Trophoblast cell (in vitro differentiated cells and primary cell): ENCODE measurements at regions not wholly inside any gene's neighbourhood (a gene's known extent, or its start where the extent isn't known, plus 50 kb on each side); places are given as distances from the start of the nearest gene placed in this dataset.

ENCODE experiments used
- DNase-seq, 2 donors: peaks; one replicate each; pipeline ENCODE4 v3.0.0-alpha.2; 2016
- H2AFZ ChIP-seq: 2 replicates; pipeline ENCODE4 v1.6.1; 2013; ENCODE audit warnings: low read length, moderate library complexity, mild to moderate bottlenecking; ENCODE audit not compliant: insufficient read depth, poor library complexity
- H2AK5ac ChIP-seq: 2 replicates; pipeline ENCODE4 v1.6.1; 2013; ENCODE audit warnings: mild to moderate bottlenecking, low read length
- H2BK120ac ChIP-seq: 2 replicates; pipeline ENCODE4 v1.6.1; 2013; ENCODE audit warnings: low read length, mild to moderate bottlenecking, moderate library complexity; ENCODE audit not compliant: insufficient read depth, poor library complexity
- H2BK12ac ChIP-seq: 2 replicates; pipeline ENCODE4 v1.6.1; 2013; ENCODE audit warnings: mild to moderate bottlenecking, low read length, moderate library complexity
- H2BK5ac ChIP-seq: 2 replicates; pipeline ENCODE4 v1.6.1; 2013; ENCODE audit warnings: low read length, low read depth, moderate library complexity, mild to moderate bottlenecking; ENCODE audit not compliant: poor library complexity
- H3K14ac ChIP-seq: 2 replicates; pipeline ENCODE4 v1.6.1; 2013; ENCODE audit warnings: mild to moderate bottlenecking, low read length
- H3K18ac ChIP-seq: 2 replicates; pipeline ENCODE4 v1.6.1; 2013; ENCODE audit warnings: mild to moderate bottlenecking, low read length
- H3K23ac ChIP-seq: 2 replicates; pipeline ENCODE4 v1.6.1; 2013; ENCODE audit warnings: low read length
- H3K27ac ChIP-seq: 2 replicates; pipeline ENCODE4 v1.5.1; 2013; ENCODE audit warnings: low read depth, mild to moderate bottlenecking, inconsistent platforms, low read length, moderate library complexity
- H3K27me3 ChIP-seq: 2 replicates; pipeline ENCODE4 v1.6.1; 2013; ENCODE audit warnings: inconsistent platforms, mild to moderate bottlenecking, low read length, moderate library complexity; ENCODE audit not compliant: insufficient read depth
- H3K36me3 ChIP-seq, 2 experiments: 1 replicate in 1 of 2; 2 replicates in 1 of 2; pipeline ENCODE4 v1.6.1; 2013; ENCODE audit warnings: low read length in 2 of 2, mild to moderate bottlenecking in 2 of 2, moderate library complexity in 1 of 2; ENCODE audit not compliant: insufficient read depth in 2 of 2, control insufficient read depth in 1 of 2
- H3K4ac ChIP-seq: 2 replicates; pipeline ENCODE4 v1.6.1; 2013; ENCODE audit warnings: low read depth, mild to moderate bottlenecking, low read length, moderate library complexity
- H3K4me1 ChIP-seq, 2 experiments: 1 replicate in 1 of 2; 2 replicates in 1 of 2; pipeline ENCODE4 v1.6.1; 2013; ENCODE audit warnings: low read length in 2 of 2, mild to moderate bottlenecking in 2 of 2, moderate library complexity in 1 of 2; ENCODE audit not compliant: insufficient read depth in 2 of 2, control insufficient read depth in 1 of 2
- H3K4me2 ChIP-seq: 2 replicates; pipeline ENCODE4 v1.6.1; 2013; ENCODE audit warnings: inconsistent platforms, mild to moderate bottlenecking, low read length, moderate library complexity
- H3K4me3 ChIP-seq: 2 replicates; pipeline ENCODE4 v1.5.1; 2013; ENCODE audit warnings: mild to moderate bottlenecking, low read depth, low read length, inconsistent platforms
- H3K79me1 ChIP-seq: one replicate; pipeline ENCODE4 v1.6.1; 2013; ENCODE audit warnings: low read length
- H3K79me2 ChIP-seq: 2 replicates; pipeline ENCODE4 v1.6.1; 2013; ENCODE audit warnings: low read length, mild to moderate bottlenecking; ENCODE audit not compliant: control insufficient read depth, insufficient read depth, poor library complexity
- H3K9ac ChIP-seq: 2 replicates; pipeline ENCODE4 v1.6.1; 2013; ENCODE audit warnings: mild to moderate bottlenecking, low read length
- H3K9me3 ChIP-seq: 2 replicates; pipeline ENCODE4 v1.6.1; 2013; ENCODE audit warnings: low read depth, mild to moderate bottlenecking, control low read depth, inconsistent platforms, low read length; ENCODE audit not compliant: insufficient read depth
- H4K12ac ChIP-seq: 2 replicates; pipeline ENCODE4 v1.6.1; 2013; ENCODE audit warnings: low read depth, mild to moderate bottlenecking, low read length, moderate library complexity
- H4K8ac ChIP-seq: 2 replicates; pipeline ENCODE4 v1.6.1; 2013; ENCODE audit warnings: low read depth, mild to moderate bottlenecking, low read length, moderate library complexity
- H4K91ac ChIP-seq: one replicate; pipeline ENCODE4 v1.6.1; 2013; ENCODE audit warnings: low read depth, mild to moderate bottlenecking, low read length, moderate library complexity
- WGBS: extraction: QIAGEN DNeasy Blood & Tissue Kit; methylation state at CpG from one replicate; pipeline ENCODE4 v1.1.7; 2013; ENCODE audit warnings: missing lambda C conversion rate; ENCODE audit not compliant: insufficient read length, insufficient coverage; ENCODE audit errors: extremely low coverage; 5-methylcytosine and 5-hydroxymethylcytosine counted together

- Histone ChIP-seq H3K79me2 (no peaks in the 10 kb centered on the region), H3K9ac (no peak overlapping the region), H2AK5ac (no peak overlapping the region), H3K79me1 (no peaks in the 10 kb centered on the region), H3K4ac (no peak overlapping the region), H2AFZ (no peak overlapping the region), H3K27ac (no peak overlapping the region), H3K4me2 (no peak overlapping the region), H3K4me3 (no peak overlapping the region), H3K14ac (no peak overlapping the region), H2BK120ac (no peak overlapping the region), H3K4me1 (no peaks in the 10 kb centered on the region), H3K23ac (no peak overlapping the region), H3K36me3 (no peaks in the 10 kb centered on the region), H4K8ac (no peak overlapping the region), H2BK12ac (no peak overlapping the region), H3K18ac (no peak overlapping the region), H2BK5ac (no peak overlapping the region), H4K12ac (no peak overlapping the region), H3K9me3 (no peaks in the 10 kb centered on the region), H3K27me3 (no peaks in the 10 kb centered on the region), H4K91ac (no peak overlapping the region)
- WGBS = no CpG with 5 or more reads among the region's 2 CpGs
- DNase-seq = no peak
These were observed 284.2 kb downstream of the MTERF1 start for GRCh38 chr7:91596287-91596686.

GRCh38 chr7:91598791-91599190, 281.7 kb downstream of the MTERF1 start:
- no peak overlapping the region for H2BK5ac ChIP-seq
- H3K36me3 ChIP-seq = no peaks in the 10 kb centered on the region

GRCh38 chr7:91600112-91600511, 280.4 kb downstream of the MTERF1 start:
- no peaks in the 10 kb centered on the region for H3K79me2 ChIP-seq

More at GRCh38 chr7:91598791-91599190, 281.7 kb downstream of the MTERF1 start:
- Histone ChIP-seq H3K27ac (no peak overlapping the region), H3K9ac (no peak overlapping the region), H3K4me1 (no peaks in the 10 kb centered on the region), H2BK120ac (no peak overlapping the region), H4K8ac (no peak overlapping the region), H3K4me2 (no peak overlapping the region), H3K9me3 (no peaks in the 10 kb centered on the region), H3K27me3 (no peaks in the 10 kb centered on the region), H3K18ac (no peak overlapping the region), H3K4me3 (no peak overlapping the region), H4K91ac (no peak overlapping the region), H2AFZ (no peak overlapping the region), H2AK5ac (no peak overlapping the region), H3K4ac (no peak overlapping the region), H3K23ac (no peak overlapping the region), H3K79me2 (no peaks in the 10 kb centered on the region), H3K14ac (no peak overlapping the region), H2BK12ac (no peak overlapping the region), H3K79me1 (no peaks in the 10 kb centered on the region), H4K12ac (no peak overlapping the region)
- no peak for DNase-seq
- no CpG with 5 or more reads among the region's 1 CpG for WGBS

GRCh38 chr7:91603707-91604106, 276.8 kb downstream of the MTERF1 start:
- no peak for DNase-seq
- H2BK5ac ChIP-seq = no peak overlapping the region
- H2AK5ac ChIP-seq = no peak overlapping the region
- no peak overlapping the region for H3K14ac ChIP-seq
- no peak overlapping the region for H3K9ac ChIP-seq
- H2AFZ ChIP-seq = no peak overlapping the region
- no peaks in the 10 kb centered on the region for H3K4me1 ChIP-seq
- H3K4me2 ChIP-seq = no peak overlapping the region
- no peaks in the 10 kb centered on the region for H3K36me3 ChIP-seq
- H3K79me1 ChIP-seq = no peaks in the 10 kb centered on the region
- no peak overlapping the region for H4K12ac ChIP-seq
- WGBS = no CpG with 5 or more reads among the region's 3 CpGs
- no peak overlapping the region for H4K8ac ChIP-seq
- H3K9me3 ChIP-seq = no peaks in the 10 kb centered on the region
- H3K79me2 ChIP-seq = no peaks in the 10 kb centered on the region
- no peak overlapping the region for H3K23ac ChIP-seq
- H2BK12ac ChIP-seq = no peak overlapping the region
- H3K27ac ChIP-seq = no peak overlapping the region
- H3K4me3 ChIP-seq = no peak overlapping the region
- no peak overlapping the region for H2BK120ac ChIP-seq
- H3K18ac ChIP-seq = no peak overlapping the region
- no peaks in the 10 kb centered on the region for H3K27me3 ChIP-seq
- no peak overlapping the region for H3K4ac ChIP-seq
- H4K91ac ChIP-seq = no peak overlapping the region

More at GRCh38 chr7:91600112-91600511, 280.4 kb downstream of the MTERF1 start:
- Histone ChIP-seq H3K4me1 (no peaks in the 10 kb centered on the region), H3K23ac (no peak overlapping the region), H3K27me3 (no peaks in the 10 kb centered on the region), H2AK5ac (no peak overlapping the region), H4K8ac (no peak overlapping the region), H2AFZ (no peak overlapping the region), H3K79me1 (no peaks in the 10 kb centered on the region), H3K27ac (no peak overlapping the region), H4K12ac (no peak overlapping the region), H2BK12ac (no peak overlapping the region), H3K36me3 (no peaks in the 10 kb centered on the region), H2BK5ac (no peak overlapping the region), H3K9ac (no peak overlapping the region), H3K18ac (no peak overlapping the region), H2BK120ac (no peak overlapping the region), H3K4ac (no peak overlapping the region), H4K91ac (no peak overlapping the region), H3K4me3 (no peak overlapping the region), H3K4me2 (no peak overlapping the region), H3K14ac (no peak overlapping the region), H3K9me3 (no peaks in the 10 kb centered on the region)
- DNase-seq = no peak
